ENCODE measurements at regions not wholly inside any gene's neighbourhood (a gene's known extent, or its start where the extent isn't known, plus 50 kb on each side); places are given as distances from the start of the nearest gene placed in this dataset.

- DNase-seq = no peak
These were observed 192.5 kb downstream of the POSTN start for GRCh38 chr13:37406031-37406430.

DNA sequence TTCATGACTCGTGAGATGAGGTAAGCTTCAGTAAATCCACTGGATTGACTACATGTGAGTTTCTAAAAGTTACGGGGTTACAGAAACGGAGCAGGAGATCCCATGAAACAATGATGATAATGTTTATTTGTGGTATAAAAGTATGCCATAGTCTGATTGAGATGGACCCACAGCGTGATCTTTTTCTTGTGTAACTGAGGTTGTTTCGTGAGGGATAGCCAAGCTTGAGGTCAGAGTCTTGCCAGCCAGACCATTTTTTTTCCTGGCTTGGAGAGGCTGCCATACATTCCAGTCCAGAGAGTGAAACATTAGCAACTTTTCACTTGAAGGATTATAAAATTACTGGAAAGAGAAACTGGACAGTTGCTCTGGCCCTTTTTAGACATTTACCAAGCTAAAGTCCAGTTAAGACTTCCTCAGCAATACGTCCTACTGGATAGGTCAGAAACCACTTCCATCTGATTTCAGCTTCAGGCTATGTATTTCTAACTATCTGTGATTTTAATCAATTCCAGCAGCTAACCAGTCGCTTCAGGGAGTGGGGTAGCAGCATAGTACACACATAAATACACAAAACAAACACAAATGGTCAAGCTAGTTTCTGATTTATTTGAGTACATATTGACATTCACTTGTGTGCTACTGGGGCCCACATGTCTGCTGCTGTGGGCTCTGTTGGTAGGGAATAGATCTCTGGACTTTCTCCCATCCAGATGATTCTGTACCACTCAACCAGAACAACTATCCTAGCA is 194.6 kb downstream of the POSTN start:
- no peak for DNase-seq

DNA sequence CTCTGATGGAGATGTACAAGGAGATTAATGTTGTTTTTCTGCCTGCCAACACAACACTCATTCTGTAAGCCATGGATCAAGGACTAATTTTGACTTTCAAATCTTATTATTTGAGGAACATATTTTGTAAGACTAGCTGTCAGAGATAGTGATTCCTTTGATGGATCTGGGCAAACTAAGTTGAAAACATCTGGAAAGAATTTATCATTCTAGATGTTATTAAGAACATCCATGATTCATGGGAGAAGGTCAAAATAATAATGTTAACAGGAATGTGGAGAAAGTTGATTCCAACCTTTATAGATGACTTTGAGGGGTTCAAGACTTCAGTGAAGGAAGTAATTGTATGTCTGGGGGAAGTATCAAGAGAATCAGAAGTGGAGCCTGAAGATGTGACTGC is 196.8 kb downstream of the POSTN start:
- DNase-seq = no peak

DNA sequence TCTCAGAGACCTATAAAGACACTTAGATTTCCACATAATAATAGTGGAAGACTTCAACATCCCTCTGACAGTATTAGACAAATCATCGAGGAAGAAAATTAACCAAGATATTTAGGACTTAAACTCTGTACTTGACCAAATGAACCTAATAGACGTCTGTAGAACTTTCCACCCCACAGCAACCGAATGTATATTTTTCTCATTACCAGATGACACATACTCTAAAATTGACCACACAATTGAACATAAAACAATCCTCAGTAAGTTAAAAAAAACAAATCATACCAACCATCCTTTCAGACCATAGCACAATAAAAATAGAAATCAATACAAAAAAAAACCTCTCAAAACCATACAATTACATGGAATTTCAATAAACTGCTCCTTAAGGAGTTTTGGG is 201.0 kb downstream of the POSTN start:
- no peak for DNase-seq

DNA sequence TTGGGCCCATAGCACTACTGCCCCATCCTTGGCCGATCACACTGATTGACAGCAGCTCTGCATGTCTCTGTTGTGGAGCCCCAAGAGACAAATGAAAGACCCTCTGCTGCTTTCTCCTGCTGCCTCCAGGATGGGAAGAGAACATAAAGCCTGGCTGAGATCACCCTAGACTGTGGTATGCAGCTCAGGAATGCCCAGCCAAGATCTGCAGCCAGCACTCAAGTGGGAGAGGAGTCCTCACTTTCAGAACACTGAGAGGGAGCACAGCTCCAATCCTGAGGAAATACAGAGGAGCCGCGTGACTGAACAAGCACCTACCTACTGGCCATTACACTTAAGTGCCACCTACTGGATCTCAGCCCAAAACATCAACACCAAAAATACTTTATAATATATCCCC is 203.0 kb downstream of the POSTN start:
- no peak for DNase-seq

- no peak for DNase-seq
These were observed 206.2 kb downstream of the POSTN start for GRCh38 chr13:37392389-37392788.

DNA sequence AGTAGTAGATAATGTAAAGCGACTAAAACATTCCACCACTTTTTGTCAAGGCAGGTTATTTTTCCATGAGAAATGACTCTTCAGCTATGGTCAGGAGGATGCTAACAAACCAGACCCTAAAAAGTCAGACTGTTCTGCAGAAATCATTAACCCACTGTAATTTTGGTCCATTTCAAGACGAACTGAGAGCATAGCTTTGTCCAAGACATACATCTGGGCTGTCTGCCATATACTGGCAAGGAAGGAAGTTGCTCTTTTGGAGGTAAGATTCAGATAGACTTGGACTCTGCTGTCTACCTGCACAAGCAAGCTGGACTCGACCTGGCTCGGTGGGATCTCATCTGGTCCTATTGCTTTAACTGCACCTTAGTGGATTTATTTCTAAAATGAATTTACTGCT is 207.8 kb downstream of the POSTN start:
- DNase-seq = no peak

DNA sequence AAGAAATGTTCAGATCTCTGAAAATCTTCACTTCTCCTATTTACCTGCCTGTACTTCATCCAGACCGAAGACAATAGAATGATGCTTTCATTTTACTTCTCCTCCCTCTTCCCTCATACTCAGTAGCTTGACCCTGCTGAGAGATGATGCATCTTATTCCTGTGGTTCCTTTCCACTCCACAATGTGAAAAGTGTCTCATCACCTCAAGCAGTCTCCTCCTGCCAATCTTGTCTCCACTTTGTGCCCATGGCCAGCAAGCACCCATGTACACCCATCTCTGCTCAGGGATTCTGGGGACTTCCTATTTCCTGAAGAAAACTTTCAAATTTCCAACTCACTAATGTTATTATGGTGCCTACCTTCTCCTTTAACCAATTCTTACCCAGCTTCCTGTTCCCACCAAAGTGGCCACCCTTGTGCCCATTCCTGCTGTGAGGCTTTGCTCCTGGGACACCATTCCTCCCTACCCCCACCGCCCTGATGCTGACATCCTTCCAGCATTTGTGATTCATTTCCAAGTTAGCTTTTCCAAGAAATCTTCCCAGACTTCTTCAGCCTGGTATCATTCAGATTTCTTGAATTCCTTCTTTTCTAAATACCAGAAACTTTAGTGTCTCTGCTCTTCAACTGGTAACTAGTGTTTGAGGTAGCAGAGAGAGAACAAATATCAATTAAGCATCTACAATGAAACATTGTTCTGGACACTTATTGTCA is 212.5 kb downstream of the POSTN start:
- no peak for DNase-seq

DNA sequence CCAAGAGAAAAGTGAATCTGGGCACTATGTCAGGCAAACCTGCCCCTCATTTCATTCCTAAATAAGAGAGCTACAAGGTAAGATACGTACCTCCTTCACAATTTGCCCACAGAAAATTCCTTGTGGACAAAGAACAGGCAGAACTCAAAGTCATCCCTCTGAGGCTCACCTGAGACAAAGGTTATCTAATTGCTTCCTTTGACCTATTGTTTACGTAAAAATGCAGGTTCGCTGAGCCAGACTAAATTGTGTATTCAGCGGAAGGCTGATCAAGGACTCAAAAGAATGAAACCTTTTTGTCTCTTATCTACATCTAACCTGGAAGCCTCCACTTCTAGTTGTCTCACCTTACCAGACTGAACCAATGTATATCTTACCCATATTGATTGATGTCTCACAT is 213.3 kb downstream of the POSTN start:
- DNase-seq = no peak

DNA sequence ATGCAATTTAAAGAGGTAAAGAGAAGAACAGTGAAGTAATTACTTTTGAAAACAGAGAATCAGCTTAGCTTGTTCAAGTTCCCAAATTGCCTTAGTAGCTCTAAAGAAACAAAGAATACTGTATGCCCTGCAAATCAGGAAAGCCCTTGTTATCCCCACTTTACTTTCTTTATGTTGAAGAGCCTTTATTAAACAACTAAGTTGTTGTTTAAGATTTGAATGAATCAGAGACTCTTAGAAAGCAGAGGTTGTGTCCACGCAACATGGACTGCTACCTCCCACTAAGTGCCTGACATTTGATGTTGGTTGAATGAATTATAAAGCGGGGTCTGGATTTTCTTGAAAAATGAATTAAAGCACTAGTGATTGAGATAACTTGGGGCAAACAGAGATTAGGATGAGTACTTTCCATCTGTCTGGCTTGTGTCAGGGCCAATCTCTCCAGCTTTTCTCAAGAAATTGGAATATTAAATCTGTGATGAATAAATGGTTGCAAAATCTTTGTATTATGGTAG is 214.7 kb downstream of the POSTN start:
- DNase-seq = no peak

DNA sequence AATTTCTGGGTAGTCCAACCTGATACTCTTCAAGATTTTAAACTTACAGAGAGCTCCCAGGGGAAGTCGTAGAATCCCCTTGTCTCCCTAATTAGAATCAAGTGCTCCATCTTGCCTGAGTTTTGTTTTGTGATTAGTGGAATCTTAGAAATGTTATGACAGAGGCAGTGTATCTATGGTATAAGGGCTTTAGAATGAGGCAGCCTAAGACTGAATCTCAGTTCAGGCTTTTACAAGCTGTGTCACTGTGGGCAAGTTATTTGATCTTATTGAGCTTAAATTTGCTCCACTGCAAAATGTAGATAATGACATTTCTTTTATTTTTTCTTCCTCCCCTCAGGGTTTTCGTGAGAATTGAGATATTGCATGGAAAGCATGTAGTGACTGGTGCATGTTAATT is 215.5 kb downstream of the POSTN start:
- DNase-seq = no peak

DNA sequence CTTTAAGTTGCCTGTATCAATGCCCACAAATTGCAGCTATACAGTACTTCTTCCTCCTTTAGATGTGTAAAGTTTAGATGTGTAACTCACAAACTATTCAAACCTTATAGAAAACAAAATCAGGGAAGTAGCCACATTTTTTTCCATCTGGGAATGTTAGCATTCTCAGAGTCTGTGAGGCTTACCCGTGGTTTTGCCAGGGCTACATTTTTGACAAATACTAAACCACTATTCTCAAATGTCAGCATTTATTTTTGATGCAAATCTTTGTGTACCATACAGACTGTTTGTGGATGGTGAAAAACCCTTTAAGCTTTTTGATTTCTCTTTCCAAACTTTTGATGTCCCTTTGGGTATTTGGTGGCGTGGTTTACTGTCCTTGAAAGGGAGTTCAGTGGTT is 216.4 kb downstream of the POSTN start:
- no peak for DNase-seq

DNA sequence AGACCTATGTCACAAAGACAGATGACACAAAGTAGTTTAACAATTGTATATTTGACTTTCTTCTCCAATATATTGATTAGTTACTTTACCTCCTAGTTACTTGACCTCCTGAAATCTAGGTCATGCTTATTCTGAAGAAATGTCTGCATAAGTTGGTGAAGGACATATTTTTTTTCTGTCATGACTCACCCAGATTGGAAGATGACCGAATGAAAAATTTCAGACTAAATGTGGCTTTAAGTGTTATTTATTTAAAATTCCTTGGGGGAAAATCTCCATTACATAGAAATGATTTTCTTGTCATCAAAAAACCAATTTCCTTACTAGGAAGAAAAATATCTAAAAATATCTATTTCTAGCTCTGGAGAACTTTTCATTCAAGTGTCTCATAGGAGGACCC is 217.1 kb downstream of the POSTN start:
- DNase-seq = no peak

- no peak for DNase-seq
These were observed 218.7 kb downstream of the POSTN start for GRCh38 chr13:37379841-37380240.

- DNase-seq = no peak
These were observed 222.8 kb downstream of the POSTN start for GRCh38 chr13:37375724-37376123.

GRCh38 chr13:37375071-37375470 is 223.5 kb downstream of the POSTN start:
- no peak for DNase-seq

- no peak for DNase-seq
These were observed 229.0 kb downstream of the POSTN start for GRCh38 chr13:37369616-37370015.

DNA sequence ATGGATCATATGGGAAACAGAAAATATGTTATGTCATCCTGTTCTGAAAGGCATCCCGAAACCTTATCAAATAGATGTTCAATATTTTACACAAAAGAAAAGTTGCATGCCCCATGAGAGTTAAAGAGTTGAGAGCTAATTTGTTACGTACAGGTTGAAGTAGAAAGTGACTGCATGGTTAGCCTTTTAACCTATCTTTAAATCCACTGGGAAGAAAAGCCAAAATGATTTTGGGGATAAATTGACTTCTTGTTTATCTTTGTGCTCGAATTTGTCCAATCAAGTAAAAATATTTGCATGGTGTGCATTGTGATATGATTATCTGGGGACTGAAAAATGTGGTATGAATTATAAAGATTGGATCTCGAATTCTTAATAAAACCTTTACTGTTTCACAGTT is 230.1 kb downstream of the POSTN start:
- no peak for DNase-seq

- no peak for DNase-seq
These were observed 232.4 kb downstream of the POSTN start for GRCh38 chr13:37366044-37366770.

DNA sequence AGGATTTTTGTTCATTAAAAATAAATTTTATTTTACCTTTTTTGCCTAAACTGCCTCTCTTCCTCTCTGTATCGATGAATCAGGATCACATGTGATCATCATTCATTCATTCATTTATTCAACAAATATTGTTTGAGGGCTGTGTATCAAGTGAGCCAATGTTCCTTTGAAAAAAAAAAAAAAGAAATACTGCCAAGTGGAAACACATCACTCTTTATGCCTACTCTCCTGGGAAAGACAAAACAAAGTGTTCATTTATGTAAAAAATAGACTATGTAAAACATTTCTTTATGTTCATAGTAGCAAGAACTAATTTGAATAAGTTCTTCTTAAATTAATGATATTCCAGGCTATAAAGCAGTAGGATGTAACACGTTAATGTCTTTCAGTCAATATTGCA is 233.1 kb downstream of the POSTN start:
- DNase-seq = no peak

GRCh38 chr13:37364956-37365355 is 233.6 kb downstream of the POSTN start:
- DNase-seq = no peak

- DNase-seq = no peak
These were observed 234.6 kb downstream of the POSTN start for GRCh38 chr13:37364007-37364406.

- no peak for DNase-seq
These were observed 237.0 kb downstream of the POSTN start for GRCh38 chr13:37361608-37362007.

- no peak for DNase-seq
These were observed 238.0 kb downstream of the POSTN start for GRCh38 chr13:37360556-37360955.
